ENCODE measurements at regions not wholly inside any gene's neighbourhood (a gene's known extent, or its start where the extent isn't known, plus 50 kb on each side); places are given as distances from the start of the nearest gene placed in this dataset.

- Mint-ChIP-seq H3K9me3 (peaks cover 10% of the 10 kb centered on the region), H3K27ac (no peak overlapping the region), H3K36me3 (ENCODE audit: low read depth) (no peaks in the 10 kb centered on the region), H3K27me3 (no peaks in the 10 kb centered on the region), H3K4me3 (no peak overlapping the region), H3K4me1 (ENCODE audit: low read depth) (no peaks in the 10 kb centered on the region)
Measured at GRCh38 chr9:117574099-117574498, 130.1 kb upstream of the TLR4 start.

DNA sequence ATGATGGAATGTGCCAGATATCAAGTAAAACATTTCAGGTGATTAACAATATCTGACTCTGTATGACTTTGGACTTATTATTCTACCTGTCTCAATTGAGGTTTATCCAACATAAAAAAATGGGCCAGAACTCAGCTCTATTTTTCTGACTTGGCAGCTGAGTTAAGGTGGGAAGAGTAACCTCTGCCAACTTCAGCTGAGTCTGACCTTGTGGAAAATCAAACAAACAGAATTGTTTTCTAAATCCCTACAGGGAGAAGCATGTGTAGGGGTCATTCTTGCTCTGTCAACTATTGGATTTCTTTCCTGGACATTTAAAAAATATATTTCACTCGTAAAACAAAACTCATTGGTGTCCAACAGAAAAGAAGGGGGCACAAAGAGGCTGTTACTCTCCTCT lies 139.4 kb upstream of the TLR4 start:
- H3K36me3 Mint-ChIP-seq (ENCODE audit: low read depth) = no peaks in the 10 kb centered on the region
- peaks cover 4% of the 10 kb centered on the region for H3K9me3 Mint-ChIP-seq
- no peak overlapping the region for H3K4me3 Mint-ChIP-seq
- H3K4me1 Mint-ChIP-seq (ENCODE audit: low read depth) = no peaks in the 10 kb centered on the region
- H3K27me3 Mint-ChIP-seq = no peaks in the 10 kb centered on the region
- no peak overlapping the region for H3K27ac Mint-ChIP-seq

- H3K4me3 Mint-ChIP-seq = no peak overlapping the region
- no peak overlapping the region for H3K27ac Mint-ChIP-seq
- H3K9me3 Mint-ChIP-seq = peaks cover 4% of the 10 kb centered on the region
- H3K27me3 Mint-ChIP-seq = peaks cover 5% of the 10 kb centered on the region
- H3K36me3 Mint-ChIP-seq (ENCODE audit: low read depth) = no peaks in the 10 kb centered on the region
- H3K4me1 Mint-ChIP-seq (ENCODE audit: low read depth) = no peaks in the 10 kb centered on the region
Measured at GRCh38 chr9:117561761-117562160, 142.4 kb upstream of the TLR4 start.

GRCh38 chr9:117555964-117556629 lies 141.2 kb upstream of the ASTN2 start:
- Mint-ChIP-seq H3K4me3 (no peak overlapping the region), H3K27me3 (peaks cover 11% of the 10 kb centered on the region), H3K9me3 (no peaks in the 10 kb centered on the region), H3K27ac (no peak overlapping the region), H3K36me3 (ENCODE audit: low read depth) (no peaks in the 10 kb centered on the region), H3K4me1 (ENCODE audit: low read depth) (no peaks in the 10 kb centered on the region)

DNA sequence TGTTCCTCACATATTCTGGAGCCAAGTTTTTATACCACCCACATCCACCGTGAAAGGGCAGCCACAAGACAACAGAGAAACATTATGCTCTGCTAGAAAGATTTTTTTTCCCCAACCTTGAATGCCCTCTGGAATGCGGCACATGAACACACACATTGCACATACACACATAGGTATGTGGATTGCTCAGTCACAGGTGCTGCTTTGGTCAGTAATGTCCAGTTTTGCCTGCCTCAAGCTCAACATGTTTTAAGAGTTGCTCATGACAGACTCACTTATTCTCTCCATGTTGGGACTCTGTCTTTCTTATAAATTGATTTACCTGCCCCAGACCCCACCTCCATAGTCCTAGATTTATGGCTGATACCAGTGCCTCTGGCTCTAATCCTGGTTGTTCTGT lies 138.0 kb upstream of the ASTN2 start:
- no peak overlapping the region for H3K27ac Mint-ChIP-seq

GRCh38 chr9:117551171-117551570 lies 136.3 kb upstream of the ASTN2 start:
- H3K9me3 Mint-ChIP-seq = peaks cover 3% of the 10 kb centered on the region
- H3K4me3 Mint-ChIP-seq = no peak overlapping the region
- H3K4me1 Mint-ChIP-seq (ENCODE audit: low read depth) = peaks cover 9% of the 10 kb centered on the region
- peaks cover 6% of the 10 kb centered on the region for H3K27me3 Mint-ChIP-seq
- no peak overlapping the region for H3K27ac Mint-ChIP-seq
- no peaks in the 10 kb centered on the region for H3K36me3 Mint-ChIP-seq (ENCODE audit: low read depth)

More for the DNA sequence above, 138.0 kb upstream of the ASTN2 start:
- H3K4me3 Mint-ChIP-seq = no peak overlapping the region
- H3K9me3 Mint-ChIP-seq = no peaks in the 10 kb centered on the region
- H3K36me3 Mint-ChIP-seq (ENCODE audit: low read depth) = no peaks in the 10 kb centered on the region
- H3K4me1 Mint-ChIP-seq (ENCODE audit: low read depth) = no peaks in the 10 kb centered on the region
- H3K27me3 Mint-ChIP-seq = peaks cover 6% of the 10 kb centered on the region

DNA sequence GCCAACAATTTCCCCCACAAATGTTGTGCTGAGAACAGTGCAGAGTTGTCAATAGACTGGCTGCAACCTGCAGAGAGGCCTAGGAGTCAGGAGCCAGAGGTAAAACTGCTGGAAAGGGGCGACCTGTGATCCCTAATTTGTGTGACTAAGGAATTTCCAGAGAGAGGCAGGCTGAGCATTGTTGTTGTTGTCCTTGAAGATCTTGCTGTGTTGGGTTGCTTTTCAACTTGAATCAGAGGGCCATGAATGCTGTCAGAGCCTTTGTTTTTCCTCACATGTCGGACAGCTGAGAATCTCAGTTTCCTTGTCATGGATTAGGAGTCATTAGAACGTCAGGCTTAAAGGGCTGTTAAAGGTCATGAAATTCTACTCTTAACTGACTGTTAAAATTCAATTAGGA lies 134.6 kb upstream of the ASTN2 start:
- no peak overlapping the region for H3K27ac Mint-ChIP-seq
- H3K9me3 Mint-ChIP-seq = peaks cover 3% of the 10 kb centered on the region
- H3K36me3 Mint-ChIP-seq (ENCODE audit: low read depth) = no peaks in the 10 kb centered on the region
- peaks cover 6% of the 10 kb centered on the region for H3K27me3 Mint-ChIP-seq
- peaks cover 9% of the 10 kb centered on the region for H3K4me1 Mint-ChIP-seq (ENCODE audit: low read depth)
- no peak overlapping the region for H3K4me3 Mint-ChIP-seq

GRCh38 chr9:117548556-117548955 lies 133.7 kb upstream of the ASTN2 start:
- H3K4me3 Mint-ChIP-seq = no peak overlapping the region
- H3K36me3 Mint-ChIP-seq (ENCODE audit: low read depth) = no peaks in the 10 kb centered on the region

DNA sequence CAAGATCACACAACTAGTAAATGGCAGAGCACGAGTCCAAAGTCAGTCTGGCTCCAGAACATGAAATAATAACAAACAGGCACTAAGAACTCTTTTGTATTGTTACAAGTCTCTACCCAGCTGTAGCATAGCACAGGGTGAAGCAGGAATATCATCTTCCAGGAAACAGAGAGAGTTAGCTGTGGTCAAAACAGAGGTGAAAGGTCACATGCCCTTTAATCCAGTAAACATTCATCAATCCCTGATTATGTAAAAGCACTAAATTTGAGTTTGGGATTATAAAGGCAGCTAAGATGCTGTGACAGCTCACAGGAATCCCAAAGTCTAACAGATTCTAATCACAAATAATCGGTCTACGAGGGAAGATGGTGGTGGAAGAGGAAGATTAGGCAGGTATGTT lies 133.0 kb upstream of the ASTN2 start:
- Mint-ChIP-seq H3K4me1 (ENCODE audit: low read depth) (peaks cover 9% of the 10 kb centered on the region), H3K36me3 (ENCODE audit: low read depth) (no peaks in the 10 kb centered on the region), H3K27me3 (peaks cover 6% of the 10 kb centered on the region), H3K27ac (no peak overlapping the region), H3K9me3 (peaks cover 3% of the 10 kb centered on the region), H3K4me3 (no peak overlapping the region)

More at GRCh38 chr9:117548556-117548955, 133.7 kb upstream of the ASTN2 start:
- Mint-ChIP-seq H3K4me1 (ENCODE audit: low read depth) (peaks cover 9% of the 10 kb centered on the region), H3K27ac (no peak overlapping the region), H3K27me3 (peaks cover 6% of the 10 kb centered on the region), H3K9me3 (peaks cover 3% of the 10 kb centered on the region)

DNA sequence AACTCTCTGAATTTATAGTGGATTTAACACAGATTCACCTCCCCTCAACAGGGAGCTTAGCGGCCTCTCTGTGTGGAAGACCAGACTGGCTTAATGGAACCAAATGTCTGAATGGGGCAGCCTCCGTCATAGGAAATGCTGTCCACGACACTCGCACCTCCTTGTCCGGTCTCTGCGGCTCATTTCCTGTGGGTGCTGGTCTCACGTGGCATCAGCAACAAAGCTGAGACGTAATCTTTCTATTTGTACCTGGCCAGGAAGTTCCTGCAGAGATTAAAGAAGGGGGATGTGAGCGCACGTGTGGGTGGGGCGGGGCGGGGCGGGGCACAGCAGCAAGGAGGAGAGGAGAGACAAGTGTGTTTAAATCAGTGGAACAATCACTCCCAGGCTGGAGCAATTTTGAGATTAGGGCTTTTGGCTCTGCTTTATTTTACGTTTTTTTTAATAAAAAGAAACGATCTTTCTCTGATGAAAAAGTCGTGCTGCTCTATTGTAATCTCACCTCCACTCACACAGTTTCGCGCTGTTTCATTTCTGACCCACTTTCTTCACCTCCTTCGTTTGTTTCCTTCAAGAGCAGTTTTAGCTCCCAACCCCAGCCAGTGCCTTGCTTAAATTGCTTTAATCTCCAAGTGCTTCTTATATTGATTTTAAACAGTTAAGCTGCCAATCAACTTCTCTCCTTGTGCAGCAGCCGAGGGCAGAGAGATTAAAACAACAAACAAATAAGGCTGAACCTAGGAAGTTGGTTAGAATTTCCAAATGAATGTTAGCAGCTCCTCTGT lies 132.2 kb upstream of the ASTN2 start:
- Mint-ChIP-seq H3K36me3 (ENCODE audit: low read depth) (no peaks in the 10 kb centered on the region), H3K4me1 (ENCODE audit: low read depth) (peaks cover 9% of the 10 kb centered on the region), H3K9me3 (peaks cover 3% of the 10 kb centered on the region), H3K27me3 (peaks cover 6% of the 10 kb centered on the region), H3K27ac (no peak overlapping the region), H3K4me3 (no peak overlapping the region)

GRCh38 chr9:117545846-117546245 lies 131.0 kb upstream of the ASTN2 start:
- no peak overlapping the region for H3K27ac Mint-ChIP-seq

DNA sequence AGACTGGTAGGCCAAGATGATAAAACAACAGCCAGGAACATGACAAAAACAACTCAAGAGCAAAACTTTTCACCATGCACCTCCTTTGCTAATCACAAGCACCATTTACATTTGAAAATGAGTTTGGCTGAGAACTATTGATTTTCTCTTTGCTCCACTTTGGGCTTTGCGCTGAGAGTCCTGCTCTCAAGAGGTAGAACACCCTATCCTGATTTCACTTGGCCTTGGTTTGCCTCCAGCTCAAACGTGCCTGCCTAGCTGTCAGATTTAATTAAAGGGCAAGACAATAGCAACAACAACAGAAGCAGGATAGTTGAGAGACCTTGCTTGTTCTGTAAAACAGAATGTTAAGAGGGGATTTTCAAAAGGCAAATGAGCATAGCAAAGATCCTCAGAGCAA lies 128.2 kb upstream of the ASTN2 start:
- Mint-ChIP-seq H3K9me3 (peaks cover 3% of the 10 kb centered on the region), H3K27ac (no peak overlapping the region), H3K4me1 (ENCODE audit: low read depth) (peaks cover 9% of the 10 kb centered on the region), H3K27me3 (no peaks in the 10 kb centered on the region), H3K4me3 (no peak overlapping the region), H3K36me3 (ENCODE audit: low read depth) (no peaks in the 10 kb centered on the region)

More at GRCh38 chr9:117545846-117546245, 131.0 kb upstream of the ASTN2 start:
- Mint-ChIP-seq H3K36me3 (ENCODE audit: low read depth) (no peaks in the 10 kb centered on the region), H3K4me3 (no peak overlapping the region), H3K27me3 (no peaks in the 10 kb centered on the region), H3K4me1 (ENCODE audit: low read depth) (peaks cover 9% of the 10 kb centered on the region), H3K9me3 (peaks cover 3% of the 10 kb centered on the region)

DNA sequence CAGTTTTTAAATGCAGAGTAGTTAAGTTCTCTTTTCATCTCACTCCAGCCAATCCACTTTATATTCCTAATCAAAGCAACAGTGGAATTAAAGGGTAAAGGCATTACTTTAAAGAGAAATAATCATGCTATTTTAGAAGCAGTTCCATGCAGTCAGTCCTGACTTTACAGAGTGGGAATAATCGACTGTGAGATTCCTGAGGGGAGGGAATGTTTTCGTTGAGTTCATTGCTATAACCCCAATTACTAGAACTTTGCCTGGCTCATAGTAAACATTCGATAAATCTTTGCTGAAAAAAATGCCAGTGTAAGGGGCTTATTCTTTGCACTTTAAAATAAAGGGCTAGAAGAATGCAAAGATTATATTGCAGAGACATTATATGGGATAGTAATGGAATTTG lies 127.2 kb upstream of the ASTN2 start:
- no peak overlapping the region for H3K4me3 Mint-ChIP-seq
- peaks cover 4% of the 10 kb centered on the region for H3K4me1 Mint-ChIP-seq (ENCODE audit: low read depth)
- no peak overlapping the region for H3K27ac Mint-ChIP-seq
- no peaks in the 10 kb centered on the region for H3K27me3 Mint-ChIP-seq
- peaks cover 3% of the 10 kb centered on the region for H3K9me3 Mint-ChIP-seq
- H3K36me3 Mint-ChIP-seq (ENCODE audit: low read depth) = no peaks in the 10 kb centered on the region

DNA sequence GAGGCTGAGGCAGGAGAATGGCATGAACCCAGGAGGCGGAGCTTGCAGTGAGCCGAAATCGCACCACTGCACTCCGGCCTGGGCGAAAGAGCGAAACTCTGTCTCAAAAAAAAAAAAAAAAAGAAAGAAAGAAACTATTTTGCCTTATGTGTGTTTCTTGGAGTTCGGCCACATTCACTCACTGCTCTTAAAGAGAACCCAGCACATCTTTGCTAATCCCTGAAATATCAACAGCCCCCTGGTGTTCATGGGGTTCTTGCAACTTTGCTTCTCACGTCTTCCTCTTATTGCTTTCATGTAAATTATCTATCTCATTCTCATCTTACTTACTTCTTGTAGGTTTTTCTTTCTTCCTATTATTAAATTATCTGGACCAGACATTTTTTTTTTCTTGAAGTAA lies 126.3 kb upstream of the ASTN2 start:
- Mint-ChIP-seq H3K9me3 (no peaks in the 10 kb centered on the region), H3K4me3 (no peak overlapping the region), H3K27ac (no peak overlapping the region), H3K27me3 (no peaks in the 10 kb centered on the region), H3K36me3 (ENCODE audit: low read depth) (no peaks in the 10 kb centered on the region), H3K4me1 (ENCODE audit: low read depth) (no peaks in the 10 kb centered on the region)

DNA sequence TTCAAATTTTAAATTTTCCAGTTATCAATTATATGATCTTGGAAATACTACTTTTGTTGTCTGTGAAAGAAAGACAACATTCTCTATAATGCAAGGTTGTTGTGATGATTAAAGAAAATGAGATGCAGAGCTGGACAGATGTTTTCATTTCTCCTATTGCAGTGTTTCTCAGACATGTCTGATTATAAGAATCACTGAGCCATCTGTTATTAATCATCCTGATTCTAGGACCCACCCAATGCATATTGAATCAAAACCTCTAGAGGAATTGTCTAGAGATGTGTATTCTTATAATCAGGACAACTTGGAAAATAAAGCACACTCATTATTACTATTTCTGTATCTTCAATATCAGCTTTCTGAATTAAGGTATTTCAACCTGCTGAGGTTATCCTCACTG lies 121.1 kb upstream of the ASTN2 start:
- no peak overlapping the region for H3K4me3 Mint-ChIP-seq
- H3K27me3 Mint-ChIP-seq = no peaks in the 10 kb centered on the region
- H3K9me3 Mint-ChIP-seq = no peaks in the 10 kb centered on the region
- H3K27ac Mint-ChIP-seq = no peak overlapping the region
- no peaks in the 10 kb centered on the region for H3K4me1 Mint-ChIP-seq (ENCODE audit: low read depth)
- no peaks in the 10 kb centered on the region for H3K36me3 Mint-ChIP-seq (ENCODE audit: low read depth)
